ENCODE measurements at regions not wholly inside any gene's neighbourhood (a gene's known extent, or its start where the extent isn't known, plus 50 kb on each side); places are given as distances from the start of the nearest gene placed in this dataset.

GRCh38 chr7:142319970-142320369, 62.1 kb upstream of the PRSS58 start:
- DNase-seq: no peak

GRCh38 chr7:142314281-142314680, 56.4 kb upstream of the PRSS58 start:
- no peak for DNase-seq

GRCh38 chr7:142313528-142313927, 55.7 kb upstream of the PRSS58 start:
- DNase-seq: no peak

- DNase-seq: no peak
Measured at GRCh38 chr7:142311876-142312275, 54.0 kb upstream of the PRSS58 start.

GRCh38 chr7:142308918-142309317, 51.1 kb upstream of the PRSS58 start:
- DNase-seq: no peak

GRCh38 chr7:142308326-142308725, 50.5 kb upstream of the PRSS58 start:
- no peak for DNase-seq

All from hippocampal formation (tissue), 2 donors.